ENCODE measurements at regions not wholly inside any gene's neighbourhood (a gene's known extent, or its start where the extent isn't known, plus 50 kb on each side); places are given as distances from the start of the nearest gene placed in this dataset.

DNA sequence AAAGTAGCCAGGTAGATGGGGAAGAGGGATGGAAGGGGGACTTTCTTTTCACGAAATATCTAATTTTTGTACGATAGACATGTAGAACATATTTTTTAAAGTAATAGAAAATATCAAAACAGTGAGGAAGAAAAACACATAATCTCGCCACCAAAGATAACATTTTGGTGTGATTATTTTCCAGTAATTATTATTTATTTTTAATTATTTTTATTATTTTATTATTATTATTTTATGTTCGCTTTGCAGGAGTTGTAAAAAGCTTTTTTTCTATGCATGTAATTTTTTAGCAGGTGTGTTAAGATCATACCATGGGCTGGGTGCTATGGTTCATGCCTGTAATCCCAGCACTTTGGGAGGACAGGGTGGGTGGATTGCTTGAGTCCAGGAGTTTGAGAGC is 85.6 kb upstream of the CCND2 start:
- TF ChIP-seq EZH2 (IDR thresholded peaks at IDR 0.05) (no peak), POLR2AphosphoS5 (IDR thresholded peaks at IDR 0.05; ENCODE audit: borderline replicate concordance, low read depth, low read length) (no peak), FOXP2 (optimal IDR thresholded peaks at IDR 0.05; ENCODE audit: control extremely low read depth, extremely low read length, insufficient read depth) (no peak)

Data from SK-N-MC (cell line).